ENCODE measurements at regions not wholly inside any gene's neighbourhood (a gene's known extent, or its start where the extent isn't known, plus 50 kb on each side); places are given as distances from the start of the nearest gene placed in this dataset.

GRCh38 chr2:228658998-228659397 is 477.5 kb upstream of the SPHKAP start:
- no peak for TF ChIP-seq CTCF (IDR thresholded peaks at IDR 0.05)
- TF ChIP-seq POLR2A (IDR thresholded peaks at IDR 0.05), result no peak

All from body of pancreas (tissue), 4 donors.